Neural progenitor cell (in vitro differentiated cells): ENCODE measurements at regions not wholly inside any gene's neighbourhood (a gene's known extent, or its start where the extent isn't known, plus 50 kb on each side); places are given as distances from the start of the nearest gene placed in this dataset.
"Not testable (repeated sequence)": the region's sequence is repeated elsewhere in the genome, so short reads cannot be mapped to it uniquely, and the experiment has no call there.

ENCODE experiments used
- EZH2 ChIP-seq: fragments of 200-600 bp; sonication (generic); IDR thresholded peaks from 2 replicates; pipeline ENCODE4 v1.6.1; 2017; ENCODE audit warnings: antibody characterized with exemption, mild to moderate bottlenecking, moderate library complexity
- TF ChIP-seq, protein P1 (sequence below): fragments of 200-600 bp; sonication (generic); IDR thresholded peaks from 2 replicates; pipeline ENCODE4 v1.5.1; 2017; ENCODE audit warnings: antibody characterized with exemption, mild to moderate bottlenecking

DNA sequence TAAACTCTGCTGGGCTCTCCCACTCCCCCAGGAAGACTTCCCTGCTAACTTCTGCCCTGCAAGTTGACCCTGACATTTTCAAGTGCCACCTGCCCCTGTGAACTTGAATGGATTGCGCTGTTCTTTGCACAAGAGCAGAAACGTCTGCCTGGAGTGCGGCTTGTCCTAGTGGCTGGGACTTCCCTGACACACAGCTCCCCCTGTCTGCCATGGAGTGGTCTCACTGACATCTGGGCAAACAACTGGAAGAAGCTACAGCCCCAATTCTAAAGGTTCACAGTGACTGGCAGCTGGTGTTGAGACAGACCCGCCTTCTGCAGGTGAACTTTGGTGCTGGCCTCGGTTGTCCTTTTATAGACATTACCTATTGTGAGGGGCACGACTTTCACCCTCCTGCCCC, 138.7 kb downstream of the KLRB1 start:
- TF ChIP-seq, protein P1, sequence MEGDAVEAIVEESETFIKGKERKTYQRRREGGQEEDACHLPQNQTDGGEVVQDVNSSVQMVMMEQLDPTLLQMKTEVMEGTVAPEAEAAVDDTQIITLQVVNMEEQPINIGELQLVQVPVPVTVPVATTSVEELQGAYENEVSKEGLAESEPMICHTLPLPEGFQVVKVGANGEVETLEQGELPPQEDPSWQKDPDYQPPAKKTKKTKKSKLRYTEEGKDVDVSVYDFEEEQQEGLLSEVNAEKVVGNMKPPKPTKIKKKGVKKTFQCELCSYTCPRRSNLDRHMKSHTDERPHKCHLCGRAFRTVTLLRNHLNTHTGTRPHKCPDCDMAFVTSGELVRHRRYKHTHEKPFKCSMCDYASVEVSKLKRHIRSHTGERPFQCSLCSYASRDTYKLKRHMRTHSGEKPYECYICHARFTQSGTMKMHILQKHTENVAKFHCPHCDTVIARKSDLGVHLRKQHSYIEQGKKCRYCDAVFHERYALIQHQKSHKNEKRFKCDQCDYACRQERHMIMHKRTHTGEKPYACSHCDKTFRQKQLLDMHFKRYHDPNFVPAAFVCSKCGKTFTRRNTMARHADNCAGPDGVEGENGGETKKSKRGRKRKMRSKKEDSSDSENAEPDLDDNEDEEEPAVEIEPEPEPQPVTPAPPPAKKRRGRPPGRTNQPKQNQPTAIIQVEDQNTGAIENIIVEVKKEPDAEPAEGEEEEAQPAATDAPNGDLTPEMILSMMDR = peak; percentile 69
- TF ChIP-seq EZH2 = not testable (repeated sequence)
